ENCODE measurements at regions not wholly inside any gene's neighbourhood (a gene's known extent, or its start where the extent isn't known, plus 50 kb on each side); places are given as distances from the start of the nearest gene placed in this dataset.

- no peak overlapping the region for H3K4me3 ChIP-seq (replicated peaks; ENCODE audit: low read depth, low read length)
- TF ChIP-seq CTCF (IDR thresholded peaks at IDR 0.05; ENCODE audit: low read depth, low read length, missing control alignments): no peak
- DNase-seq (ENCODE audit: extremely low read depth, low read depth): no peak
Measured at GRCh38 chr2:22897428-22897827, 487.6 kb upstream of the KLHL29 start.

GRCh38 chr2:22900674-22901073, 484.3 kb upstream of the KLHL29 start:
- no peak overlapping the region for H3K4me3 ChIP-seq (replicated peaks; ENCODE audit: low read depth, low read length)
- no peak for DNase-seq (ENCODE audit: extremely low read depth, low read depth)
- no peak for TF ChIP-seq CTCF (IDR thresholded peaks at IDR 0.05; ENCODE audit: low read depth, low read length, missing control alignments)

- no peak for TF ChIP-seq CTCF (IDR thresholded peaks at IDR 0.05; ENCODE audit: low read depth, low read length, missing control alignments)
- H3K4me3 ChIP-seq (replicated peaks; ENCODE audit: low read depth, low read length): no peak overlapping the region
- no peak for DNase-seq (ENCODE audit: extremely low read depth, low read depth)
Measured at GRCh38 chr2:22901471-22902179, 483.4 kb upstream of the KLHL29 start.

- H3K4me3 ChIP-seq (replicated peaks; ENCODE audit: low read depth, low read length): no peak overlapping the region
- DNase-seq (ENCODE audit: extremely low read depth, low read depth): no peak
- no peak for TF ChIP-seq CTCF (IDR thresholded peaks at IDR 0.05; ENCODE audit: low read depth, low read length, missing control alignments)
Measured at GRCh38 chr2:22902180-22902550, 482.8 kb upstream of the KLHL29 start.

GRCh38 chr2:22902662-22903165, 482.3 kb upstream of the KLHL29 start:
- no peak for TF ChIP-seq CTCF (IDR thresholded peaks at IDR 0.05; ENCODE audit: low read depth, low read length, missing control alignments)
- DNase-seq (ENCODE audit: extremely low read depth, low read depth): no peak
- H3K4me3 ChIP-seq (replicated peaks; ENCODE audit: low read depth, low read length): no peak overlapping the region

GRCh38 chr2:22903616-22904015, 481.4 kb upstream of the KLHL29 start:
- no peak for DNase-seq (ENCODE audit: extremely low read depth, low read depth)

More at GRCh38 chr2:22903616-22904015, 481.4 kb upstream of the KLHL29 start:
- no peak for TF ChIP-seq CTCF (IDR thresholded peaks at IDR 0.05; ENCODE audit: low read depth, low read length, missing control alignments)
- H3K4me3 ChIP-seq (replicated peaks; ENCODE audit: low read depth, low read length): no peak overlapping the region

All from HFF-Myc (cell line).